ENCODE measurements at regions not wholly inside any gene's neighbourhood (a gene's known extent, or its start where the extent isn't known, plus 50 kb on each side); places are given as distances from the start of the nearest gene placed in this dataset.
"Not testable (repeated sequence)": the region's sequence is repeated elsewhere in the genome, so short reads cannot be mapped to it uniquely, and the experiment has no call there.

GRCh38 chr2:87183373-87183772 lies 161.7 kb upstream of the PLGLB1 start:
- DNase-seq; H3K27me3 ChIP-seq (replicated peaks in 2 of 5; ENCODE audit: control insufficient read depth in 4 of 5, insufficient read depth in 5 of 5, low read length in 4 of 5); POLR2A ChIA-PET; CTCF ChIA-PET; H3K36me3 ChIP-seq (ENCODE audit: control insufficient read depth in 4 of 4, insufficient read depth in 4 of 4, low read length in 3 of 4); H3K4me3 ChIP-seq (ENCODE audit: control insufficient read depth in 1 of 7, extremely low read depth in 1 of 7, insufficient read depth in 4 of 7, low read depth in 2 of 7, low read length in 6 of 7); H3K27ac ChIP-seq (ENCODE audit: insufficient read depth in 1 of 2, low read depth in 1 of 2, low read length in 2 of 2, poor library complexity in 1 of 2, severe bottlenecking in 2 of 2); H3K9me3 ChIP-seq (ENCODE audit: control extremely low read depth in 1 of 5, control insufficient read depth in 4 of 5, insufficient read depth in 2 of 5, low read depth in 1 of 5, low read length in 4 of 5); H3K4me1 ChIP-seq (ENCODE audit: control extremely low read depth in 1 of 4, control insufficient read depth in 4 of 4, insufficient read depth in 4 of 4, low read length in 3 of 4): not testable (repeated sequence)
- WGBS (ENCODE audit: insufficient coverage), result no CpG with 5 or more reads among the region's 5 CpGs

GRCh38 chr2:87184260-87184659 lies 162.6 kb upstream of the PLGLB1 start:
- H3K4me1 ChIP-seq (ENCODE audit: control extremely low read depth in 1 of 4, control insufficient read depth in 4 of 4, insufficient read depth in 4 of 4, low read length in 3 of 4); DNase-seq; POLR2A ChIA-PET; H3K27ac ChIP-seq (ENCODE audit: insufficient read depth in 1 of 2, low read depth in 1 of 2, low read length in 2 of 2, poor library complexity in 1 of 2, severe bottlenecking in 2 of 2); H3K27me3 ChIP-seq (replicated peaks in 2 of 5; ENCODE audit: control insufficient read depth in 4 of 5, insufficient read depth in 5 of 5, low read length in 4 of 5); CTCF ChIA-PET; H3K9me3 ChIP-seq (ENCODE audit: control extremely low read depth in 1 of 5, control insufficient read depth in 4 of 5, insufficient read depth in 2 of 5, low read depth in 1 of 5, low read length in 4 of 5); H3K36me3 ChIP-seq (ENCODE audit: control insufficient read depth in 4 of 4, insufficient read depth in 4 of 4, low read length in 3 of 4); H3K4me3 ChIP-seq (ENCODE audit: control insufficient read depth in 1 of 7, extremely low read depth in 1 of 7, insufficient read depth in 4 of 7, low read depth in 2 of 7, low read length in 6 of 7): not testable (repeated sequence)
- WGBS (ENCODE audit: insufficient coverage), result no CpG with 5 or more reads among the region's 3 CpGs

- H3K27ac ChIP-seq (ENCODE audit: insufficient read depth in 1 of 2, low read depth in 1 of 2, low read length in 2 of 2, poor library complexity in 1 of 2, severe bottlenecking in 2 of 2); H3K27me3 ChIP-seq (replicated peaks in 2 of 5; ENCODE audit: control insufficient read depth in 4 of 5, insufficient read depth in 5 of 5, low read length in 4 of 5); H3K4me3 ChIP-seq (ENCODE audit: control insufficient read depth in 1 of 7, extremely low read depth in 1 of 7, insufficient read depth in 4 of 7, low read depth in 2 of 7, low read length in 6 of 7); H3K36me3 ChIP-seq (ENCODE audit: control insufficient read depth in 4 of 4, insufficient read depth in 4 of 4, low read length in 3 of 4); DNase-seq; POLR2A ChIA-PET; H3K4me1 ChIP-seq (ENCODE audit: control extremely low read depth in 1 of 4, control insufficient read depth in 4 of 4, insufficient read depth in 4 of 4, low read length in 3 of 4); H3K9me3 ChIP-seq (ENCODE audit: control extremely low read depth in 1 of 5, control insufficient read depth in 4 of 5, insufficient read depth in 2 of 5, low read depth in 1 of 5, low read length in 4 of 5); CTCF ChIA-PET: not testable (repeated sequence)
- WGBS (ENCODE audit: insufficient coverage), result no CpG with 5 or more reads among the region's 3 CpGs
Measured at GRCh38 chr2:87189214-87189613, 167.6 kb upstream of the PLGLB1 start.

DNA sequence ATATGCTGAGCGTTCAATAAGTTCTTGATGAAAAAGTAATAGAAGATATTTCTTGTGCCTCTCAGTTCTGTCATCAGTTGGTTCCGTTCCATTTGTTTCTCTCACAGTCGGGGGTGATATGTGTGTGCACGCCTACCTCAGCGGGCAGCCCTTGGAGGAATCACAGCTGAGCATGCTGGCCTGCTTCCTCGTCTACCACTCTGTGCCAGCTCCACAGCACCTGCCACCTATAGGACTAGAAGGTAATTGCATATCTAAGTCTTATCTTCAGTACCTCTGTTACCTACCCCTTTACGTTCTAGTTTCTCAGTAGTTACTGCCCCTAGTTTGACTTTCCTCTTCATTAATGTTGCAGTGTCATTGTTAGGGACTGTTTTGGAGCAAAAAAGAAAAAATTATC lies 171.7 kb upstream of the PLGLB1 start:
- H3K36me3 ChIP-seq (ENCODE audit: control insufficient read depth in 4 of 4, insufficient read depth in 4 of 4, low read length in 3 of 4); H3K4me3 ChIP-seq (ENCODE audit: control insufficient read depth in 1 of 7, extremely low read depth in 1 of 7, insufficient read depth in 4 of 7, low read depth in 2 of 7, low read length in 6 of 7); DNase-seq; H3K9me3 ChIP-seq (ENCODE audit: control extremely low read depth in 1 of 5, control insufficient read depth in 4 of 5, insufficient read depth in 2 of 5, low read depth in 1 of 5, low read length in 4 of 5); CTCF ChIA-PET; H3K27ac ChIP-seq (ENCODE audit: insufficient read depth in 1 of 2, low read depth in 1 of 2, low read length in 2 of 2, poor library complexity in 1 of 2, severe bottlenecking in 2 of 2); H3K4me1 ChIP-seq (ENCODE audit: control extremely low read depth in 1 of 4, control insufficient read depth in 4 of 4, insufficient read depth in 4 of 4, low read length in 3 of 4); POLR2A ChIA-PET; H3K27me3 ChIP-seq (replicated peaks in 2 of 5; ENCODE audit: control insufficient read depth in 4 of 5, insufficient read depth in 5 of 5, low read length in 4 of 5): not testable (repeated sequence)
- WGBS (ENCODE audit: insufficient coverage), result no CpG with 5 or more reads among the region's 7 CpGs

GRCh38 chr2:87194254-87194999 lies 172.8 kb upstream of the PLGLB1 start:
- no CpG with 5 or more reads among the region's 2 CpGs for WGBS (ENCODE audit: insufficient coverage)
- CTCF ChIA-PET; H3K9me3 ChIP-seq (ENCODE audit: control extremely low read depth in 1 of 5, control insufficient read depth in 4 of 5, insufficient read depth in 2 of 5, low read depth in 1 of 5, low read length in 4 of 5); H3K27ac ChIP-seq (ENCODE audit: insufficient read depth in 1 of 2, low read depth in 1 of 2, low read length in 2 of 2, poor library complexity in 1 of 2, severe bottlenecking in 2 of 2); DNase-seq; H3K4me1 ChIP-seq (ENCODE audit: control extremely low read depth in 1 of 4, control insufficient read depth in 4 of 4, insufficient read depth in 4 of 4, low read length in 3 of 4); POLR2A ChIA-PET; H3K27me3 ChIP-seq (replicated peaks in 2 of 5; ENCODE audit: control insufficient read depth in 4 of 5, insufficient read depth in 5 of 5, low read length in 4 of 5); H3K4me3 ChIP-seq (ENCODE audit: control insufficient read depth in 1 of 7, extremely low read depth in 1 of 7, insufficient read depth in 4 of 7, low read depth in 2 of 7, low read length in 6 of 7); H3K36me3 ChIP-seq (ENCODE audit: control insufficient read depth in 4 of 4, insufficient read depth in 4 of 4, low read length in 3 of 4): not testable (repeated sequence)

GRCh38 chr2:87196720-87197388 lies 175.2 kb upstream of the PLGLB1 start:
- CTCF ChIA-PET; DNase-seq; H3K4me3 ChIP-seq (ENCODE audit: control insufficient read depth in 1 of 7, extremely low read depth in 1 of 7, insufficient read depth in 4 of 7, low read depth in 2 of 7, low read length in 6 of 7); H3K9me3 ChIP-seq (ENCODE audit: control extremely low read depth in 1 of 5, control insufficient read depth in 4 of 5, insufficient read depth in 2 of 5, low read depth in 1 of 5, low read length in 4 of 5); H3K27me3 ChIP-seq (replicated peaks in 2 of 5; ENCODE audit: control insufficient read depth in 4 of 5, insufficient read depth in 5 of 5, low read length in 4 of 5); H3K36me3 ChIP-seq (ENCODE audit: control insufficient read depth in 4 of 4, insufficient read depth in 4 of 4, low read length in 3 of 4); POLR2A ChIA-PET; H3K4me1 ChIP-seq (ENCODE audit: control extremely low read depth in 1 of 4, control insufficient read depth in 4 of 4, insufficient read depth in 4 of 4, low read length in 3 of 4); H3K27ac ChIP-seq (ENCODE audit: insufficient read depth in 1 of 2, low read depth in 1 of 2, low read length in 2 of 2, poor library complexity in 1 of 2, severe bottlenecking in 2 of 2): not testable (repeated sequence)
- WGBS (ENCODE audit: insufficient coverage), result no CpG with 5 or more reads among the region's 3 CpGs

- H3K4me1 ChIP-seq (ENCODE audit: control extremely low read depth in 1 of 4, control insufficient read depth in 4 of 4, insufficient read depth in 4 of 4, low read length in 3 of 4); H3K36me3 ChIP-seq (ENCODE audit: control insufficient read depth in 4 of 4, insufficient read depth in 4 of 4, low read length in 3 of 4); DNase-seq; H3K9me3 ChIP-seq (ENCODE audit: control extremely low read depth in 1 of 5, control insufficient read depth in 4 of 5, insufficient read depth in 2 of 5, low read depth in 1 of 5, low read length in 4 of 5); CTCF ChIA-PET; H3K27ac ChIP-seq (ENCODE audit: insufficient read depth in 1 of 2, low read depth in 1 of 2, low read length in 2 of 2, poor library complexity in 1 of 2, severe bottlenecking in 2 of 2); H3K4me3 ChIP-seq (ENCODE audit: control insufficient read depth in 1 of 7, extremely low read depth in 1 of 7, insufficient read depth in 4 of 7, low read depth in 2 of 7, low read length in 6 of 7); POLR2A ChIA-PET; H3K27me3 ChIP-seq (replicated peaks in 2 of 5; ENCODE audit: control insufficient read depth in 4 of 5, insufficient read depth in 5 of 5, low read length in 4 of 5): not testable (repeated sequence)
- no CpG with 5 or more reads among the region's 2 CpGs for WGBS (ENCODE audit: insufficient coverage)
Measured at GRCh38 chr2:87198422-87198821, 176.8 kb upstream of the PLGLB1 start.
